WTC11 (cell line): ENCODE measurements at regions not wholly inside any gene's neighbourhood (a gene's known extent, or its start where the extent isn't known, plus 50 kb on each side); places are given as distances from the start of the nearest gene placed in this dataset.
A peak's percentile ranks its signal among the peaks of the same experiment; 100 is the strongest.

Source experiments
- ATAC-seq: fragments of 200-7000 bp; cut with Tn5 transposase; 2 replicates; pipeline ENCODE4 v1.10.0; 2021; ENCODE audit warnings: mild to moderate bottlenecking, moderate library complexity
- CTCF ChIA-PET: fragments of 300-600 bp; sonication (Branson Sonifier 250); formaldehyde crosslinking; loops from one replicate; lab custom pipeline; 2021; ENCODE audit warnings: antibody characterized with exemption; lab: Charles Lee
- POLR2A ChIA-PET: fragments of 350-600 bp; sonication (Branson Sonifier 250); formaldehyde crosslinking; loops from one replicate; lab custom pipeline; 2021; ENCODE audit warnings: antibody characterized with exemption; lab: Charles Lee
- DNase-seq: peaks from one replicate; pipeline ENCODE4 v3.0.0; 2021; ENCODE audit warnings: low spot score
- H3K27ac Mint-ChIP-seq: 2 replicates; pipeline ENCODE4 v1.8.0; 2021; ENCODE audit warnings: mixed read lengths
- H3K27me3 Mint-ChIP-seq: 2 replicates; pipeline ENCODE4 v1.8.0; 2021; ENCODE audit warnings: low read depth, mild to moderate bottlenecking, moderate library complexity, mixed read lengths
- H3K36me3 Mint-ChIP-seq: 2 replicates; pipeline ENCODE4 v1.8.0; 2021; ENCODE audit warnings: mixed read lengths
- H3K4me1 Mint-ChIP-seq: 2 replicates; pipeline ENCODE4 v1.8.0; 2022; ENCODE audit warnings: mixed read lengths
- H3K4me3 Mint-ChIP-seq: 2 replicates; pipeline ENCODE4 v1.8.0; 2021; ENCODE audit warnings: mild to moderate bottlenecking, moderate library complexity, mixed read lengths
- H3K9me3 Mint-ChIP-seq: 2 replicates; pipeline ENCODE4 v1.8.0; 2021; ENCODE audit warnings: mixed read lengths
- AFF4 ChIP-seq: sonication (generic); formaldehyde crosslinking; IDR thresholded peaks from 2 replicates; pipeline ENCODE4 v1.8.1; 2023; ENCODE audit warnings: mild to moderate bottlenecking, missing genetic modification reagents, borderline replicate concordance
- CREB1 ChIP-seq: sonication (generic); formaldehyde crosslinking; IDR thresholded peaks from 2 replicates; pipeline ENCODE4 v1.8.0; 2023; ENCODE audit warnings: mild to moderate bottlenecking, missing genetic modification reagents
- E2F1 ChIP-seq: sonication (generic); formaldehyde crosslinking; IDR thresholded peaks from 2 replicates; pipeline ENCODE4 v1.8.0; 2022; ENCODE audit warnings: mild to moderate bottlenecking, missing genetic modification reagents
- EMX1 ChIP-seq: fragments of 250-450 bp; sonication (Bioruptor Pico); IDR thresholded peaks from 2 replicates; pipeline ENCODE4 v1.8.0; 2021; ENCODE audit warnings: mild to moderate bottlenecking
- HMGA2 ChIP-seq: fragments of 250-450 bp; sonication (Bioruptor Pico); IDR thresholded peaks from 2 replicates; pipeline ENCODE4 v1.4.0; 2021; ENCODE audit warnings: mild to moderate bottlenecking, moderate library complexity
- NFATC4 ChIP-seq: fragments of 250-450 bp; sonication (Bioruptor Pico); IDR thresholded peaks from 2 replicates; pipeline ENCODE4 v1.9.0; 2021; ENCODE audit warnings: mild to moderate bottlenecking
- NR1H2 ChIP-seq: sonication (generic); formaldehyde crosslinking; IDR thresholded peaks from 2 replicates; pipeline ENCODE4 v1.9.0; 2021; ENCODE audit warnings: mild to moderate bottlenecking, moderate library complexity, missing genetic modification reagents
- RORB ChIP-seq: fragments of 250-450 bp; sonication (Bioruptor Pico); IDR thresholded peaks from 2 replicates; pipeline ENCODE4 v1.9.0; 2021; ENCODE audit warnings: mild to moderate bottlenecking
- SP1 ChIP-seq: sonication (generic); formaldehyde crosslinking; conservative IDR thresholded peaks from 2 replicates; pipeline ENCODE4 v1.8.1; 2022; ENCODE audit warnings: missing genetic modification reagents
- STAT6 ChIP-seq: sonication (generic); formaldehyde crosslinking; conservative IDR thresholded peaks from 2 replicates; pipeline ENCODE4 v1.8.1; 2023; ENCODE audit warnings: mild to moderate bottlenecking, low read depth, missing genetic modification reagents, moderate library complexity
- ZNF317 ChIP-seq: sonication (generic); formaldehyde crosslinking; IDR thresholded peaks from 2 replicates; pipeline ENCODE4 v1.8.1; 2023; ENCODE audit warnings: low read depth, mild to moderate bottlenecking, moderate library complexity, missing genetic modification reagents, borderline replicate concordance
- ZNF423 ChIP-seq: fragments of 250-450 bp; sonication (Bioruptor Pico); IDR thresholded peaks from 2 replicates; pipeline ENCODE4 v2.1.2; 2022; ENCODE audit warnings: mild to moderate bottlenecking, moderate library complexity
- TF ChIP-seq, protein P1 (sequence below): sonication (generic); formaldehyde crosslinking; IDR thresholded peaks from 2 replicates; pipeline ENCODE4 v1.8.0; 2023; ENCODE audit warnings: missing genetic modification reagents, mild to moderate bottlenecking, borderline replicate concordance
- TF ChIP-seq, protein P2 (sequence below): fragments of 250-450 bp; sonication (Bioruptor Pico); IDR thresholded peaks from 2 replicates; pipeline ENCODE4 v2.1.2; 2022; ENCODE audit warnings: mild to moderate bottlenecking, moderate library complexity

DNA sequence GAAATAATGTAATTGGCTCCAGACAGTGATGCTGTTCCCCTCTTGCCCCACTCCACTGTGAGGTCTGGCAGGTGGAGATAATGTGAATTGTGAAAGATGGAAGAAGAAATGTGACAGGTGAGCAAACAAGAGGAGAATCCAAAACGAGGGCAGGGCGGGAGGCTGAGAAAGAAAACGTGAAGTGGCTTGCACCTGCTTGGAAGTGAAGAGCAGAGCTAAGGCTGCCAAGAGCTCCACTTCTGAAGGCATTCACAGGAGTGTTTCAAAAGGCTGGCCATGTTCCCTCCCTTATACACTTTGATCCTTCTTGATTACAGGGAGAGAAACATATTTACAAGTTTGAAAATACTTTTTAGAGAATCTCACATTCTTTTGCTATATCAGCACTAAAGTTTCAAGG lies 359.4 kb downstream of the EPHA7 start (continued):
- TF ChIP-seq, protein P1, sequence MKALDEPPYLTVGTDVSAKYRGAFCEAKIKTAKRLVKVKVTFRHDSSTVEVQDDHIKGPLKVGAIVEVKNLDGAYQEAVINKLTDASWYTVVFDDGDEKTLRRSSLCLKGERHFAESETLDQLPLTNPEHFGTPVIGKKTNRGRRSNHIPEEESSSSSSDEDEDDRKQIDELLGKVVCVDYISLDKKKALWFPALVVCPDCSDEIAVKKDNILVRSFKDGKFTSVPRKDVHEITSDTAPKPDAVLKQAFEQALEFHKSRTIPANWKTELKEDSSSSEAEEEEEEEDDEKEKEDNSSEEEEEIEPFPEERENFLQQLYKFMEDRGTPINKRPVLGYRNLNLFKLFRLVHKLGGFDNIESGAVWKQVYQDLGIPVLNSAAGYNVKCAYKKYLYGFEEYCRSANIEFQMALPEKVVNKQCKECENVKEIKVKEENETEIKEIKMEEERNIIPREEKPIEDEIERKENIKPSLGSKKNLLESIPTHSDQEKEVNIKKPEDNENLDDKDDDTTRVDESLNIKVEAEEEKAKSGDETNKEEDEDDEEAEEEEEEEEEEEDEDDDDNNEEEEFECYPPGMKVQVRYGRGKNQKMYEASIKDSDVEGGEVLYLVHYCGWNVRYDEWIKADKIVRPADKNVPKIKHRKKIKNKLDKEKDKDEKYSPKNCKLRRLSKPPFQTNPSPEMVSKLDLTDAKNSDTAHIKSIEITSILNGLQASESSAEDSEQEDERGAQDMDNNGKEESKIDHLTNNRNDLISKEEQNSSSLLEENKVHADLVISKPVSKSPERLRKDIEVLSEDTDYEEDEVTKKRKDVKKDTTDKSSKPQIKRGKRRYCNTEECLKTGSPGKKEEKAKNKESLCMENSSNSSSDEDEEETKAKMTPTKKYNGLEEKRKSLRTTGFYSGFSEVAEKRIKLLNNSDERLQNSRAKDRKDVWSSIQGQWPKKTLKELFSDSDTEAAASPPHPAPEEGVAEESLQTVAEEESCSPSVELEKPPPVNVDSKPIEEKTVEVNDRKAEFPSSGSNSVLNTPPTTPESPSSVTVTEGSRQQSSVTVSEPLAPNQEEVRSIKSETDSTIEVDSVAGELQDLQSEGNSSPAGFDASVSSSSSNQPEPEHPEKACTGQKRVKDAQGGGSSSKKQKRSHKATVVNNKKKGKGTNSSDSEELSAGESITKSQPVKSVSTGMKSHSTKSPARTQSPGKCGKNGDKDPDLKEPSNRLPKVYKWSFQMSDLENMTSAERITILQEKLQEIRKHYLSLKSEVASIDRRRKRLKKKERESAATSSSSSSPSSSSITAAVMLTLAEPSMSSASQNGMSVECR (CRISPR knock-in tag), result no peak
- TF ChIP-seq RORB (no peak), STAT6 (no peak), NR1H2 (no peak), SP1 (CRISPR knock-in tag) (no peak), E2F1 (CRISPR knock-in tag) (no peak)

DNA sequence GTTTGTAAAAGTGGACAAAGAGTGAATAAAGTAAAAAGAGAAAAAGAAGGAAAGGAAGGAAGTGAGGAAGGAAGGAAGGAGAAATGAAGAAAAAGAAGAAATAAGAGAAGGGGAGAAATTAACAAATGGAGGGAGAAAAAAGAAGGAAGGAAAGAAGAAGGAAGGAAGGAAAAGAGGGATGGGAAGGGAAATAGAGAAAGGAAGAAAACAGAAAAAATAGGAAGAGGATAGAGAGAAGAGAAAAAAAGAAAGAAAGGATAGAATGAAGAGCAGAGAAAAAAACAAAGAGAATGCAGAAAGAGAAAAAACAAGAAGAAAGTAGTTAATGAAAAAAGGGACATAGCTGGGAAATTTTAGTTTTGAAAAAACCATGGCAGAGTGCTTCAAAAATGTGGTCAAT lies 361.8 kb downstream of the EPHA7 start:
- ChIA-PET POLR2A (no interaction called here), CTCF (no interaction called here)
- DNase-seq (no peak), ATAC-seq (no peak)
- no peak overlapping the region for H3K4me3 Mint-ChIP-seq
- no peaks in the 10 kb centered on the region for H3K36me3 Mint-ChIP-seq
- no peak overlapping the region for H3K27ac Mint-ChIP-seq
- H3K4me1 Mint-ChIP-seq, result peaks cover 9% of the 10 kb centered on the region
- TF ChIP-seq ZNF317, result no peak
- TF ChIP-seq AFF4, result no peak
- no peak for TF ChIP-seq ZNF423 (CRISPR knock-in tag)
- TF ChIP-seq RORB, result no peak
- H3K27me3 Mint-ChIP-seq, result no peaks in the 10 kb centered on the region
- H3K9me3 Mint-ChIP-seq, result 0 out of 2 replicates have a peak, but pooled peaks cover 3% of the 10 kb centered on the region

DNA sequence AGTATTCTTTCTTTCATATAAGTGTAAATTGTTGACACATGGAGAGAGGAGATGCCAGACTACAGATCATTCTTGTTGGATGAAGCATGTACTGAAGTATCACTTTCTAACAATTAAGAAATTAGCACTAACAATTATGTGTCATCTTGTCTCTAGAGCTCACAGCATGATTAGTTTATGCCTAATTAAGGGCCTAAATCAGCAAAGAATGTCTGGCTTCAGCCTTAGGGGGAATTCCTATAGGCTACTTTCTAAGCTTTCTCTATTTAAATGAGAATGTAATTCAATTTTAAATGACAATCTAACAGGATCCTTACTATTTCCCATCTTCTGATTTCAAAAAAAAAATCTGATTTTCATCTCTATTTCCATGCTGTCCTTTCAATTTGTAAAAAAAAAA lies 371.0 kb downstream of the EPHA7 start:
- ChIA-PET POLR2A (no interaction called here), CTCF (interaction anchor here (0.6 to 1.4 kb wide), 3 partner anchors 31 to 375 kb away, joined by 3 to 4 read pairs (median 3); no protein-coding TSS in a partner anchor)
- Mint-ChIP-seq H3K4me1 (peaks cover 42% of the 10 kb centered on the region), H3K36me3 (no peaks in the 10 kb centered on the region), H3K27me3 (no peaks in the 10 kb centered on the region), H3K4me3 (no peak overlapping the region), H3K9me3 (0 out of 2 replicates have a peak, but pooled peaks cover 3% of the 10 kb centered on the region), H3K27ac (no peak overlapping the region; the same call in 1 of the 2 replicates)
- peak; percentile 74 for ATAC-seq
- no peak for DNase-seq
- TF ChIP-seq NFATC4 (CRISPR knock-in tag) (no peak), HMGA2 (CRISPR knock-in tag) (no peak), EMX1 (CRISPR knock-in tag) (no peak), CREB1 (CRISPR knock-in tag) (no peak)
- TF ChIP-seq, protein P2, sequence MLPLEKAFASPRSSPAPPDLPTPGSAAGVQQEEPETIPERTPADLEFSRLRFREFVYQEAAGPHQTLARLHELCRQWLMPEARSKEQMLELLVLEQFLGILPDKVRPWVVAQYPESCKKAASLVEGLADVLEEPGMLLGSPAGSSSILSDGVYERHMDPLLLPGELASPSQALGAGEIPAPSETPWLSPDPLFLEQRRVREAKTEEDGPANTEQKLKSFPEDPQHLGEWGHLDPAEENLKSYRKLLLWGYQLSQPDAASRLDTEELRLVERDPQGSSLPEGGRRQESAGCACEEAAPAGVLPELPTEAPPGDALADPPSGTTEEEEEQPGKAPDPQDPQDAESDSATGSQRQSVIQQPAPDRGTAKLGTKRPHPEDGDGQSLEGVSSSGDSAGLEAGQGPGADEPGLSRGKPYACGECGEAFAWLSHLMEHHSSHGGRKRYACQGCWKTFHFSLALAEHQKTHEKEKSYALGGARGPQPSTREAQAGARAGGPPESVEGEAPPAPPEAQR (CRISPR knock-in tag), result no peak
